ENCODE measurements at regions not wholly inside any gene's neighbourhood (a gene's known extent, or its start where the extent isn't known, plus 50 kb on each side); places are given as distances from the start of the nearest gene placed in this dataset.
"Not testable (repeated sequence)": the region's sequence is repeated elsewhere in the genome, so short reads cannot be mapped to it uniquely, and the experiment has no call there.

GRCh38 chr9:99628285-99628684, 193.4 kb upstream of the NR4A3 start:
- no peak for DNase-seq (ENCODE audit: low read depth in 2 of 2)

GRCh38 chr9:99628849-99629620, 192.7 kb upstream of the NR4A3 start:
- no peak for DNase-seq (ENCODE audit: low read depth in 2 of 2)

GRCh38 chr9:99632349-99633038, 189.2 kb upstream of the NR4A3 start:
- DNase-seq (ENCODE audit: low read depth in 2 of 2), result no peak

GRCh38 chr9:99633265-99633664, 188.4 kb upstream of the NR4A3 start:
- no peak for DNase-seq (ENCODE audit: low read depth in 2 of 2)

- DNase-seq (ENCODE audit: low read depth in 2 of 2), result no peak
Measured at GRCh38 chr9:99634186-99634585, 187.5 kb upstream of the NR4A3 start.

- DNase-seq (ENCODE audit: low read depth in 2 of 2), result no peak
Measured at GRCh38 chr9:99635032-99635431, 186.7 kb upstream of the NR4A3 start.

GRCh38 chr9:99637641-99638040, 184.0 kb upstream of the NR4A3 start:
- no peak for DNase-seq (ENCODE audit: low read depth in 2 of 2)

- no peak for DNase-seq (ENCODE audit: low read depth in 2 of 2)
Measured at GRCh38 chr9:99638971-99639370, 182.7 kb upstream of the NR4A3 start.

GRCh38 chr9:99647604-99648003, 174.1 kb upstream of the NR4A3 start:
- DNase-seq (ENCODE audit: low read depth in 2 of 2), result no peak

- DNase-seq (ENCODE audit: low read depth in 2 of 2), result no peak
Measured at GRCh38 chr9:99650187-99650874, 171.4 kb upstream of the NR4A3 start.

GRCh38 chr9:99660191-99660636, 161.5 kb upstream of the NR4A3 start:
- no peak for DNase-seq (ENCODE audit: low read depth in 2 of 2)

- DNase-seq (ENCODE audit: low read depth in 2 of 2), result no peak
Measured at GRCh38 chr9:99663297-99663696, 158.4 kb upstream of the NR4A3 start.

GRCh38 chr9:99663856-99664255, 157.8 kb upstream of the NR4A3 start:
- no peak for DNase-seq (ENCODE audit: low read depth in 2 of 2)

- no peak for DNase-seq (ENCODE audit: low read depth in 2 of 2)
Measured at GRCh38 chr9:99666571-99666970, 155.1 kb upstream of the NR4A3 start.

GRCh38 chr9:99670886-99671285, 150.8 kb upstream of the NR4A3 start:
- DNase-seq (ENCODE audit: low read depth in 2 of 2), result not testable (repeated sequence)

- no peak for DNase-seq (ENCODE audit: low read depth in 2 of 2)
Measured at GRCh38 chr9:99677281-99677680, 144.4 kb upstream of the NR4A3 start.

GRCh38 chr9:99678566-99678965, 143.1 kb upstream of the NR4A3 start:
- DNase-seq (ENCODE audit: low read depth in 2 of 2), result no peak

- no peak for DNase-seq (ENCODE audit: low read depth in 2 of 2)
Measured at GRCh38 chr9:99680191-99680590, 141.5 kb upstream of the NR4A3 start.

GRCh38 chr9:99681113-99681512, 140.6 kb upstream of the NR4A3 start:
- no peak for DNase-seq (ENCODE audit: low read depth in 2 of 2)

- no peak for DNase-seq (ENCODE audit: low read depth in 2 of 2)
Measured at GRCh38 chr9:99682378-99682777, 139.3 kb upstream of the NR4A3 start.

- DNase-seq (ENCODE audit: low read depth in 2 of 2), result no peak
Measured at GRCh38 chr9:99682870-99683269, 138.8 kb upstream of the NR4A3 start.

GRCh38 chr9:99690573-99690972, 131.1 kb upstream of the NR4A3 start:
- DNase-seq (ENCODE audit: low read depth in 2 of 2), result no peak

GRCh38 chr9:99693888-99694287, 127.8 kb upstream of the NR4A3 start:
- DNase-seq (ENCODE audit: low read depth in 2 of 2), result no peak
